ENCODE measurements at regions not wholly inside any gene's neighbourhood (a gene's known extent, or its start where the extent isn't known, plus 50 kb on each side); places are given as distances from the start of the nearest gene placed in this dataset.
"Not testable (repeated sequence)": the region's sequence is repeated elsewhere in the genome, so short reads cannot be mapped to it uniquely, and the experiment has no call there.

DNA sequence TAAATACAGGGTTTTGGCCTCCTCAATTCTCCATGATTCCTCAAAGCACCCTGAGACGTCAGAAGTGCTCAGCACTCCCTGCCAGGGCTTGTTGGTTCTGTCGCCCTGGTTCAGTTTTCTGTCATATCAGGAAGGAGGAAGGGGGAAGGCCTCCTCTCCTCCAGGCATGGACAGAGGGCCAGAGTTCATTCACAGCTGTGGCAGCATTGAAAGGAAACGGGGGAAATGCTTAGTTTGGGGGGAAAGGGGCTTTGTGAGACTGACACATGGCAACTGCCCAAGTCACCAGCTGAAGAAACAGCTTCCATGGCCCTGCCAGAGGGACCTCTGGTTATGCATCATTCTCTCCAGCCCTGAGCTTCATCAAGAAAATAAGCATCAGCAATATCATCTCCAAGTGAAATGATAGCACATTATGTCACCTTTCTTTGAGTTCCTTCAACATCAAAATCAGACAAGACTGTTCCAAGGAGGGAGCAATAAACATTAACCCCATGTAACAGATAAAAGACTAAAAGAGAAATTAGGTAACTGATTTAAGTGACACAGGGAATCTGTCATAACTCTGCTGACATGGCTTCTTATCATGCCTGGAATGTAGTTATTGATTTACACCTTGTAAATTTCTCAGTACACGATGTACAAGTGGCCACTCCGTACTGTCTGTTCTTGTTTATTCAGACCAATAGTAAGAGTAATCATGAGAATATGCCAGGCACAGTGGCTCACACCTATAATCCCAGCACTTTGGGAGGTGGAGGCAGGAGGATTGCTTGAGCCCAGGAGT lies 103.2 kb upstream of the SLC25A33 start:
- ATAC-seq (no peak), DNase-seq (no peak)
- H3K27ac Mint-ChIP-seq, result no peak overlapping the region
- H3K9me3 Mint-ChIP-seq, result no peaks in the 10 kb centered on the region
- no peaks in the 10 kb centered on the region for H3K4me1 Mint-ChIP-seq
- H3K27me3 Mint-ChIP-seq, result peaks cover 6% of the 10 kb centered on the region
- no peak overlapping the region for H3K4me3 Mint-ChIP-seq
- H3K36me3 Mint-ChIP-seq (ENCODE audit: low read depth), result no peaks in the 10 kb centered on the region

DNA sequence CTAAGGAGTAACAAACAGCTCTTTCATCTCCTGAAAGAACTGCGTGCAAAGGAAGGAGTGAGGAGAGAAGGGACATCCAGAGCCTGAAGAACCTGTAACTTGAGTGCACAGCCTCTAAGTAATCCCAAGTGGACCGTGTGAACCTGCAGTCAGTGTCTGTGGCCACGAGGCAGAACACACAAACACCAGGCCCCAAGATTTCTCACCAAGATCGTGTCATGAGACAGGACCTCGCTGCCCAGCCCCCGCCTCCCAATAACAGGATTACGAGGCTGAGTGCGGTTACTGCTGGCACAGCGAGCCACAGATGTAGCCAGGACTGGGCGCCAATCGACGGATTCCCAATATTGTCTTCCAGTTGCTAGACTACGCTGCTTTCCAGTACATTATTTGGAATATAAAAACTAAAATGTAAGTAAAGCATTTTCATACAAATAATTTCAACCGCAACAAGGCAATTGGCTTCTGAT lies 101.3 kb upstream of the SLC25A33 start:
- Mint-ChIP-seq H3K27me3 (peaks cover 9% of the 10 kb centered on the region), H3K4me1 (no peaks in the 10 kb centered on the region), H3K9me3 (no peaks in the 10 kb centered on the region), H3K36me3 (ENCODE audit: low read depth) (no peaks in the 10 kb centered on the region), H3K4me3 (no peak overlapping the region), H3K27ac (no peak overlapping the region)
- no peak for ATAC-seq
- no peak for DNase-seq

DNA sequence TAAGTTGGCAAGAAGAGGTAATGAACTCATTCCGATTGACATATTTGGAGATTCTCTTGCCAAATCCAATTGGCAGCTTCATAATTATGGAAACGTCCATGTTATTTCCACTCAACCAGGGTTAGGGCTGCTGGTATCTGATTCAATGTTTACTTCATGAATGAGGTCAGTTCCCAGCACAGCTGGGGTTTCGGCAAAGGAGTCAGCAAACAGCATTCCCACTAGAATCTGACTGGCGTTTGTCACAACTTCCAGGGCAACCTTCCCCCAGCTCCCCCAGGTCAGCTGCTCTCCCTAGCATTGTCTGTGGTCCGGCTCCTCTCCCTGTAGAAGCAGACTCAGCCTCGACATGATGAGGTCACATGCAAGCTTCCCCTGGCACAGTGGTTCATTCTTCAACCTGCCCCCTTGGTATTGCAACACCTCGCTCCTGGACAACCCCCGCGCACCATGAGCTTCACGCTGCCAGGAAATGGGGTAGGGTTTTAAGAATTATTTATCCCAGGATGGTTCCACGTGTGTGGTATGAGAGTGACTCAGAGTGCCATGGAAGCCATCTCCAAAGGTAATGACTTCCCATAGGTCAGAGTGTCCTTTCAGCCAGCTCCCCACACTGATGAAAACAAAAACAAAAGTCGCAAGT lies 100.7 kb upstream of the SLC25A33 start:
- Mint-ChIP-seq H3K27me3 (peaks cover 9% of the 10 kb centered on the region), H3K4me1 (no peaks in the 10 kb centered on the region), H3K36me3 (ENCODE audit: low read depth) (no peaks in the 10 kb centered on the region), H3K27ac (no peak overlapping the region), H3K4me3 (no peak overlapping the region), H3K9me3 (no peaks in the 10 kb centered on the region)
- ATAC-seq (no peak), DNase-seq (no peak)

DNA sequence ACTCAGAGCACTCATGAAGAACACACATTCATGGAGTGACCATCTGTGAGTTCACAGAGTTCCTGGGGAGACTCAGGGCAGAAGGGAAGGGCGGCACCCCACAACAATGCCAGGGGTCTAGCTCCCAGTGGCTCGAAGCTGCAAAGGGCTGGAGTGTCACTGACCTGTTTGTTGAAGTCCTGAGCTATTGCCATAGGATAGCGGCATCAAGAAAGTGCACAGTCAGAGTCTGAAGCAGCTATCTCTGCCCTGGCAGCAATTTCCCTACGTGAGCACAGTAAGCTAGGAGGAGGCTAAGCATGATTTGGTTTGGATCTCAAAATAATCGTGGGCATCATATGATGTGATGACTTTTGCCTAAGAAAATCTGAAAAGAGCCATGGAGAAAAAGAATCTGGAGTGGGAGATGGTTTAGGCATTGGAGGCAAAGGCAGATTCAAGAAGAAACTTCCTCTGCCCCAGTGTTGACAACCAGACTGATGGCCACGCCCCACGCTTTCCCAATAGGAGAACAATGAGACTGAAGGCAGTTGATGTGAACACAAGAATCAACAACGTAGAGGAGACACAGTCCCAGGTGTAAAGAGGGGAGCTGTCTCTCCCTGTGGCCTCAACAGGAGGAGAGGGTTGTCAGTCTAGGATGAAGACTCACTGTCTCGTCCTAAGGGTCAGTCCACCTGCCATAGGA lies 100.0 kb upstream of the SLC25A33 start:
- H3K4me3 Mint-ChIP-seq, result no peak overlapping the region
- H3K9me3 Mint-ChIP-seq, result no peaks in the 10 kb centered on the region
- ATAC-seq (no peak), DNase-seq (no peak)
- no peak overlapping the region for H3K27ac Mint-ChIP-seq
- peaks cover 9% of the 10 kb centered on the region for H3K27me3 Mint-ChIP-seq
- no peaks in the 10 kb centered on the region for H3K36me3 Mint-ChIP-seq (ENCODE audit: low read depth)
- H3K4me1 Mint-ChIP-seq, result no peaks in the 10 kb centered on the region

DNA sequence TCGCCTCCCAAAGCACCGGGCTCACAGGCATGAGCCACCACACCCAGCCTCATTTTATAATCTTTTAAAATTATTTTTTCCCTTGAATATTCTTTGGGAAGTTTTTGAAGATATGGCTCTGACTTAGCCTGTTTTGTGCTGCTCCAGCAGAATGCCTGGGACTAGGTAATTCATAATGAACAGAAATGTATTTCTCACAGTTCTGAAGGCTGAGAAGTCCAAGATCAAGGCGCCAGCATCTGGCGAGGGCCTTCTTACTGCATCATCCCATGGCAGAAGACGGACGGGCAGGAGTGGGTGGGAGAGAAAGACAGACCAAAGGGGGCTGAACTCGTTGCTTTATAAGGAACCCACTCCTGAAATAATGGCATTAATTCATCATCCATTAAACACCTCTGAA lies 99.0 kb upstream of the SLC25A33 start:
- no peak overlapping the region for H3K4me3 Mint-ChIP-seq
- no peaks in the 10 kb centered on the region for H3K4me1 Mint-ChIP-seq
- DNase-seq (no peak), ATAC-seq (no peak)
- H3K27ac Mint-ChIP-seq, result no peak overlapping the region
- no peaks in the 10 kb centered on the region for H3K9me3 Mint-ChIP-seq
- H3K27me3 Mint-ChIP-seq, result peaks cover 9% of the 10 kb centered on the region
- H3K36me3 Mint-ChIP-seq (ENCODE audit: low read depth), result no peaks in the 10 kb centered on the region

DNA sequence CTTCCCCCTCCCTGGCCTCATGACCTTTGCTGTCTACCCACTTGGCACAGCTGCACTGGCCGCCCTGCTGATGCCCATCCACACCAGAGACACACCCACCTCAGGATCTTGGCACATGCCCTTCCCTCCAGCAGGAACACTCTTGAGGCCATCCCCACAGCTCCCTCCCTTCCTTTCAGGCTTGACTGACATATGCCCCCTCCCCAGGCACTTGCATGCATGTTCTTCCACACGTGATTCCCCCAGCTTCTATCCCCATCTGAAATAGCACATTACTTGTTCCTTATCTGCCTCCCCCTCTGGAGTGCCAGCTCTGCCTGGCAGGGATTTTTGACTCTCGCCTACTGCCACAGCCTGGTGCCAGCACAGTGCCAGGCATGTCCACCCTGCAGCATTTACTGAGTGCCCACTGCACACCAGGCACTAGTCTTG lies 98.5 kb upstream of the SLC25A33 start:
- no peaks in the 10 kb centered on the region for H3K4me1 Mint-ChIP-seq
- DNase-seq (no peak), ATAC-seq (no peak)
- no peak overlapping the region for H3K27ac Mint-ChIP-seq
- no peaks in the 10 kb centered on the region for H3K36me3 Mint-ChIP-seq (ENCODE audit: low read depth)
- H3K4me3 Mint-ChIP-seq, result no peak overlapping the region
- no peaks in the 10 kb centered on the region for H3K9me3 Mint-ChIP-seq
- peaks cover 9% of the 10 kb centered on the region for H3K27me3 Mint-ChIP-seq

DNA sequence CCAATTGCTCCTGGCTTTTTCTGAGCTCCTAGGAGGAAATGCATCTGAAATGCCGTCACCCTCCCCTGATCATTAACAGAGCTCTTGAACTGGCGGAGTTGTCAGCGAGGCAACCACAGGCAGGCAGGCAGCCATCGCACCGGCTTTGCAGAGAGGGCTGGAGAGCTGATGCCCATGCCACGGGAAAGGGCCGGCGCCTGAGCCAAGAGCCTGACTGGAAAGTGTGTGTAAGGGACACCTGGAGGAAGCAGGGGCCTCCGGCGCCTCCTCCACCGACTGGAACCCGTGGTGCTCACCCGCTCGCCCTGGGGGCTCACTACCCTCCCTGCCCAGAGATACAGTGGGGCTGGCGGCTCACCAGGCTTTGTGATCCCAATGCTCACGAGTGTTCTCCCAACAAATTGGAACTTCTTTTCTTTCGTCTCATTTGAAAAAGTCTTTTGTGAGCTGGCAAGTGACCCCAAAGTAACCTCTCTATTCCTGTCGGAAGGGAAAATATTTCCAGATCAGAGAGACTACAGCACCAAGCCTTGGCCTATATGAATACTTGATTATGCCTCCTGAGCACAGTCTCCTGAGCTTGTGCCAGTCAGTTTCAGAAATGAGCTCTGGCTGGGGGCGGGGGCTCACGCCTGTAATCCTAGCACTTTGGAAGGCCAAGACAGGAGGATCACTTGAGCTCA lies 97.7 kb upstream of the SLC25A33 start:
- no peak overlapping the region for H3K4me3 Mint-ChIP-seq
- no peak for ATAC-seq

DNA sequence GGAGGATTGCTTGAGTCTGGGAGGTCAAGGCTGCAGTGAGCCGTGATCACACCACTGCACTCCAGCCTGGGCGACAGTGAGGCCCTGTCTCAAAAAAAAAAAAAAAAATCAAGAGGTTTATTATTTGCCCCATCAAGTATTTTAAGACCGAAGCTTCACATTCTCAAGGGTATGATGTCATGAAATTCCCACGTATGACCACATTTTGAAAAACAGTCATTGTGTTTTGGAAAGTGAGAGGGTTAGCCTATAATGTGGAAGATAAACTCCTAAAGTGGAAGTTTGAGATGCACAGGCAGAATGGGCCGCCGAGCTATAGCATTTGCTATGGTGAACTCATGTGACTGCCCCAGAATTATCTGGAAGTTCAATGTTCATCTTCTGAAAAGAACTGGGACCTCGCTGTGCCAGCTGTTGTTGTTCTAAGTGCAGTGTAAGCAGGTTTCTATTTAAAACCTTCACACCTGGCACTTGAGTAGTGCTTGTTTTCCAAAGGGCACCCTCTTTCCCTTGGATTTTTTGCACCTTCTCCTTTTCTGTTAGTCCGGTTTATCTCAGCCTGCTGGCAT lies 96.9 kb upstream of the SLC25A33 start:
- DNase-seq (no peak), ATAC-seq (no peak)
- Mint-ChIP-seq H3K36me3 (ENCODE audit: low read depth) (no peaks in the 10 kb centered on the region), H3K27me3 (peaks cover 9% of the 10 kb centered on the region), H3K27ac (no peak overlapping the region), H3K9me3 (no peaks in the 10 kb centered on the region), H3K4me3 (no peak overlapping the region), H3K4me1 (no peaks in the 10 kb centered on the region)

More for the DNA sequence above, 97.7 kb upstream of the SLC25A33 start:
- H3K27ac Mint-ChIP-seq, result no peak overlapping the region
- no peaks in the 10 kb centered on the region for H3K9me3 Mint-ChIP-seq
- peaks cover 9% of the 10 kb centered on the region for H3K27me3 Mint-ChIP-seq
- H3K36me3 Mint-ChIP-seq (ENCODE audit: low read depth), result no peaks in the 10 kb centered on the region
- no peaks in the 10 kb centered on the region for H3K4me1 Mint-ChIP-seq
- no peak for DNase-seq

DNA sequence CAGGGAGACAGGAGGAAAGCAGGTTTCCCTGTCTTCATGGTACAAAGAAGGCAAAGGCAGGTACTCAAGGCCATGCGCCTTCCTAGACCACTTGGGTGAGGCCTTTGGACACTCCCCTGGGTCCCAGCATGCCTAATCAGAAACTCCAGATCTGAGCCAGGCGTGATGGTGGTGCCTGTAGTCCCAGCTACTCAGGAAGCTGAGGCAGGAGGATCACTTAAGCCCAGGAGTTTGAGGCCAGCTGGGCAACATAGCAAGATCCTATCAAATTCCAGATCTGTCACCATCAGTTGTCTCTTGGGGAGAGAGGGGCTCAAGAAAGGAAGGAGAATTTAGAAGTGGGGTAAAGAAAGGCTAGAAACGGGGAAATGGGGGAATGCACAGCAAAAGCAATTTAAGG lies 96.3 kb upstream of the SLC25A33 start:
- H3K27ac Mint-ChIP-seq, result no peak overlapping the region
- no peaks in the 10 kb centered on the region for H3K9me3 Mint-ChIP-seq

DNA sequence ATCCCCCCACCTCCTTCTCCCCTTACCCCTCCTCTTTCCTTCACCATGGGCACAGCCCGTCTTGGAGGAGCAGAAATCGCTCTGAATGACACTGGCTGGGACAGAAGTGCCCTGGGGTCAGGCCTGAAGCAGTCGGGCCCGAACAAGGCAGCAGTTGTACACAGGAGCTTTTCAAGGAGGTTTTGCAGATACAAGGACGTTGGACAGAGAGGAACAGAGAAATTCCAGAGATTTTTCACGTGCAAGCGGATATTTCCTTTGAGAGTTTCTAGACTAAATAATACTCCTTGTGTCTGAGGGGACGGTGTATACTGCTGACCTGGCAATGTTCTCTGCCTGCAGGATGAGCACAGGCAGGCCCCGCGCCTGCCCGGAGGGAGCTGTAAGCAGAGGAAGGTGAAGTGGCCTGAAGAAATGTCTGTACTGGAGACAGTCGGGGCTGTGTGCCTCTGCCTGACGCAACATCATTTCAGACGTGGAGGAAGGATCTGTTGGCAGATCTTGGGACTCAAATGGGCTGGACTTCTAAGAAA lies 95.3 kb upstream of the SLC25A33 start:
- no peak for DNase-seq

More for the DNA sequence above, 96.3 kb upstream of the SLC25A33 start:
- Mint-ChIP-seq H3K36me3 (ENCODE audit: low read depth) (no peaks in the 10 kb centered on the region), H3K4me3 (no peak overlapping the region), H3K4me1 (no peaks in the 10 kb centered on the region), H3K27me3 (peaks cover 9% of the 10 kb centered on the region)
- DNase-seq (no peak), ATAC-seq (no peak)

DNA sequence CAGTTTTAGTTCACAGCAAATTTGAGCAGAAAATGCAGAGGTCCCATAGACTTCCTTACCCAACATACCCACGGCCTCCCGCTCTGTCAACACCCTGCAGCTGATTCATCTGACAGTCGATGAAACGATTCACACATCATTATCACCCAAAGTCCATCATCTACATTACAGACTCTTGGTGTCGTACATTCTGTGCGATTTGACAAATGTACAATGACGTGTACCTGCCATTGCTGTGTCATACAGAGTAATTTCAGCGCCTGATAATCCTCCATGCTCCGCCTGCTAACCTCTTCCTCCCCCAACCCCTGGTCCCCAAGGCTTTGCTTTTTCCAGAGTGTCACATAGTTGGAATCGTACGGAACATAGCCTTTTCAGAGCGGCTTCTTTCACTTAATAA lies 94.7 kb upstream of the SLC25A33 start:
- Mint-ChIP-seq H3K4me3 (no peak overlapping the region), H3K36me3 (ENCODE audit: low read depth) (no peaks in the 10 kb centered on the region), H3K4me1 (no peaks in the 10 kb centered on the region), H3K9me3 (no peaks in the 10 kb centered on the region), H3K27me3 (peaks cover 13% of the 10 kb centered on the region), H3K27ac (no peak overlapping the region)
- ATAC-seq, result no peak
- DNase-seq, result no peak

More for the DNA sequence above, 95.3 kb upstream of the SLC25A33 start:
- Mint-ChIP-seq H3K27me3 (peaks cover 13% of the 10 kb centered on the region), H3K9me3 (no peaks in the 10 kb centered on the region), H3K27ac (no peak overlapping the region), H3K36me3 (ENCODE audit: low read depth) (no peaks in the 10 kb centered on the region), H3K4me3 (no peak overlapping the region), H3K4me1 (no peaks in the 10 kb centered on the region)
- ATAC-seq, result no peak

DNA sequence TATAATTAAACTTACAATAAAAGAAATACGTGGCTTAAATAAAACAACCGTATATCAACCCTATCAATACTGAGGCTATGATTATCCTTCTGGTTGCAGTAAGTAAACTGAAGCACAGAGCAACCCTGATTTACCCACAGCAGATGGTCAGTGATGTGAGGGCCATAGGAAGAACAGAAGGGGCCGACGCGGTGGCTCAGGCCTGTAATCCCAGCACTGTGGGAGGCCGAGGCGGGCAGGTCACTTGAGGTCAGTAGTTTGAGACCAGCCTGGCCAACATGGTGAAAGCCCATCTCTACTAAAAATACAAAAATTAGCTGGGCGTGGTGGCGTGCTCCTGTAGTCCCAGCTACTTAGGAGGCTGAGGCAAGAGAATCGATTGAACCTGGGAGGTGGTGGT lies 94.2 kb upstream of the SLC25A33 start:
- not testable (repeated sequence) for H3K4me1 Mint-ChIP-seq, DNase-seq

DNA sequence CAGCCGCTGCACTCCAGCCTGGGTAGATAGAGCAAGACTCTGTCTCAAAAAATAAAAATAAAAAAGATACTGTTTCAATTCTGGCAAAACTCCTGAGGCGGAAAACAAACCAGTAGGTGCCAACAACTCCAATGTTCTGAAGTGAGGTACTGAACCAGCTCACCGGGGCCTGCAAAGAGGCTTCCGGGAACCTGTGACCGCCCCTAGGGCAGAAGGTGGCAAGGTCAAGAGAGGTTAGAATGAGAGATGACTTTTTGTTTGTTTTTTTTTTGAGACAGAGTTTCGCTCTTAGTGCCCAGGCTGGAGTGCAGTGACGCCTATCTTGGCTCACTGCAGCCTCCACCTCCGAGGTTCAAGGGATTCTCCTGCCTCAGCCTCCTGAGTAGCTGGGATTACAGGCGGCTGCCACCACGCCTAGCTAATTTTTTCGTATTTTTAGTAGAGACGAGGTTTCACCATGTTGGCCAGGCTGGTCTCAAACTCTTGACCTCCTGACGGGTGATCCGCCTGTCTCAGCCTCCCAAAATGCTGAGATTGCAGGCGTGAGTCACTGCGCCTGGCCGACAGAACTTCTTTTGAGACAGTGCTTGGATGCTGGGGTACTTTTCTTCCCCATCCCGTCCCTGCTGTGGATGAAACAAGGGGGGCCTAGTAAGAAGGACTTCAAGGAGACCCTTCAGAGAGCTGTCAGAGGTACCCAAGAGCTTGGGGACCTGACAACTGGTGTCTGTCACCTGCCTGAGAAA lies 91.9 kb upstream of the SLC25A33 start:
- no peak for ATAC-seq
- H3K27me3 Mint-ChIP-seq, result peaks cover 4% of the 10 kb centered on the region
- H3K9me3 Mint-ChIP-seq, result no peaks in the 10 kb centered on the region
- H3K4me3 Mint-ChIP-seq, result no peak overlapping the region
- H3K27ac Mint-ChIP-seq, result no peak overlapping the region
- no peaks in the 10 kb centered on the region for H3K4me1 Mint-ChIP-seq
- no peaks in the 10 kb centered on the region for H3K36me3 Mint-ChIP-seq (ENCODE audit: low read depth)
- DNase-seq, result no peak

More for the DNA sequence above, 94.2 kb upstream of the SLC25A33 start:
- H3K4me3 Mint-ChIP-seq; H3K9me3 Mint-ChIP-seq; H3K36me3 Mint-ChIP-seq (ENCODE audit: low read depth); H3K27ac Mint-ChIP-seq; ATAC-seq: not testable (repeated sequence)
- H3K27me3 Mint-ChIP-seq, result peaks cover 13% of the 10 kb centered on the region
